ENCODE measurements at regions not wholly inside any gene's neighbourhood (a gene's known extent, or its start where the extent isn't known, plus 50 kb on each side); places are given as distances from the start of the nearest gene placed in this dataset.
"Not testable (repeated sequence)": the region's sequence is repeated elsewhere in the genome, so short reads cannot be mapped to it uniquely, and the experiment has no call there.

- DNase-seq (ENCODE audit: low read depth in 4 of 4, low spot score in 3 of 4), result no peak
Measured at GRCh38 chr4:140219567-140219966, 65.6 kb upstream of the MAML3 start.

GRCh38 chr4:140219070-140219469 lies 65.1 kb upstream of the MAML3 start:
- not testable (repeated sequence) for DNase-seq (ENCODE audit: low read depth in 4 of 4, low spot score in 3 of 4)

- no peak for DNase-seq (ENCODE audit: low read depth in 4 of 4, low spot score in 3 of 4)
Measured at GRCh38 chr4:140213749-140214148, 59.8 kb upstream of the MAML3 start.

- no peak for DNase-seq (ENCODE audit: low read depth in 4 of 4, low spot score in 3 of 4)
Measured at GRCh38 chr4:140213116-140213515, 59.1 kb upstream of the MAML3 start.

GRCh38 chr4:140212646-140213045 lies 58.7 kb upstream of the MAML3 start:
- DNase-seq (ENCODE audit: low read depth in 4 of 4, low spot score in 3 of 4), result no peak

- no peak for DNase-seq (ENCODE audit: low read depth in 4 of 4, low spot score in 3 of 4)
Measured at GRCh38 chr4:140212194-140212593, 58.2 kb upstream of the MAML3 start.

- no peak for DNase-seq (ENCODE audit: low read depth in 4 of 4, low spot score in 3 of 4)
Measured at GRCh38 chr4:140211693-140212092, 57.7 kb upstream of the MAML3 start.

- DNase-seq (ENCODE audit: low read depth in 4 of 4, low spot score in 3 of 4), result no peak
Measured at GRCh38 chr4:140211161-140211560, 57.2 kb upstream of the MAML3 start.

GRCh38 chr4:140208921-140209320 lies 54.9 kb upstream of the MAML3 start:
- no peak for DNase-seq (ENCODE audit: low read depth in 4 of 4, low spot score in 3 of 4)
